ENCODE measurements at regions not wholly inside any gene's neighbourhood (a gene's known extent, or its start where the extent isn't known, plus 50 kb on each side); places are given as distances from the start of the nearest gene placed in this dataset.

GRCh38 chr4:81648576-81649275, 177.0 kb upstream of the RASGEF1B start:
- TF ChIP-seq, protein P1, sequence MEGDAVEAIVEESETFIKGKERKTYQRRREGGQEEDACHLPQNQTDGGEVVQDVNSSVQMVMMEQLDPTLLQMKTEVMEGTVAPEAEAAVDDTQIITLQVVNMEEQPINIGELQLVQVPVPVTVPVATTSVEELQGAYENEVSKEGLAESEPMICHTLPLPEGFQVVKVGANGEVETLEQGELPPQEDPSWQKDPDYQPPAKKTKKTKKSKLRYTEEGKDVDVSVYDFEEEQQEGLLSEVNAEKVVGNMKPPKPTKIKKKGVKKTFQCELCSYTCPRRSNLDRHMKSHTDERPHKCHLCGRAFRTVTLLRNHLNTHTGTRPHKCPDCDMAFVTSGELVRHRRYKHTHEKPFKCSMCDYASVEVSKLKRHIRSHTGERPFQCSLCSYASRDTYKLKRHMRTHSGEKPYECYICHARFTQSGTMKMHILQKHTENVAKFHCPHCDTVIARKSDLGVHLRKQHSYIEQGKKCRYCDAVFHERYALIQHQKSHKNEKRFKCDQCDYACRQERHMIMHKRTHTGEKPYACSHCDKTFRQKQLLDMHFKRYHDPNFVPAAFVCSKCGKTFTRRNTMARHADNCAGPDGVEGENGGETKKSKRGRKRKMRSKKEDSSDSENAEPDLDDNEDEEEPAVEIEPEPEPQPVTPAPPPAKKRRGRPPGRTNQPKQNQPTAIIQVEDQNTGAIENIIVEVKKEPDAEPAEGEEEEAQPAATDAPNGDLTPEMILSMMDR (IDR thresholded peaks at IDR 0.05; ENCODE audit: low read depth, low read length, missing control alignments), result no peak
- DNase-seq (ENCODE audit: extremely low read depth, low read depth), result no peak
- H3K4me3 ChIP-seq (replicated peaks; ENCODE audit: low read depth, low read length), result no peak overlapping the region

- no peak for DNase-seq (ENCODE audit: extremely low read depth, low read depth)
- no peak overlapping the region for H3K4me3 ChIP-seq (replicated peaks; ENCODE audit: low read depth, low read length)
- TF ChIP-seq, protein P1 (IDR thresholded peaks at IDR 0.05; ENCODE audit: low read depth, low read length, missing control alignments), result no peak
These were observed 175.7 kb upstream of the RASGEF1B start for GRCh38 chr4:81647388-81647787.

- no peak for DNase-seq (ENCODE audit: extremely low read depth, low read depth)
- no peak overlapping the region for H3K4me3 ChIP-seq (replicated peaks; ENCODE audit: low read depth, low read length)
- TF ChIP-seq, protein P1 (IDR thresholded peaks at IDR 0.05; ENCODE audit: low read depth, low read length, missing control alignments), result no peak
These were observed 170.8 kb upstream of the RASGEF1B start for GRCh38 chr4:81642543-81642942.

DNA sequence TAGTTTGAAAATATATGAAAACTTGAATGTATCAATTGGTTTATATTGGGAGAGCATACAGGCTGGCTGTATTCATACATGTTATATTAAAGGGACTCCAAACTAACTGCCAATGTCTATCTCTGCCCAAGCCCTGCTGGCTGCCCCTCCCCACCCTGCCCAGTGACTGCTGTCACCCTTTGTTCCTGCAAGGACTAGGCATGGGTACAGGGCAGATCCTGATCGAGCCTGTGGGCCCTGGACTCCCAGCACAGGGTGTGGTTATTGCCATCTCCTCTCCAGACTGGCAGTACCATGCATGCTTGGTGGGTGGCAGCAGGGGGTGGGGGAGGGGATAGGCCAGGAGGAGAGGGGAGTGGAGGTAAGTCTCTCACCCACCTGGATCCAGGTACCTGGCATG, 167.5 kb upstream of the RASGEF1B start:
- H3K4me3 ChIP-seq (replicated peaks; ENCODE audit: low read depth, low read length), result no peak overlapping the region
- TF ChIP-seq, protein P1 (IDR thresholded peaks at IDR 0.05; ENCODE audit: low read depth, low read length, missing control alignments), result no peak
- no peak for DNase-seq (ENCODE audit: extremely low read depth, low read depth)

DNA sequence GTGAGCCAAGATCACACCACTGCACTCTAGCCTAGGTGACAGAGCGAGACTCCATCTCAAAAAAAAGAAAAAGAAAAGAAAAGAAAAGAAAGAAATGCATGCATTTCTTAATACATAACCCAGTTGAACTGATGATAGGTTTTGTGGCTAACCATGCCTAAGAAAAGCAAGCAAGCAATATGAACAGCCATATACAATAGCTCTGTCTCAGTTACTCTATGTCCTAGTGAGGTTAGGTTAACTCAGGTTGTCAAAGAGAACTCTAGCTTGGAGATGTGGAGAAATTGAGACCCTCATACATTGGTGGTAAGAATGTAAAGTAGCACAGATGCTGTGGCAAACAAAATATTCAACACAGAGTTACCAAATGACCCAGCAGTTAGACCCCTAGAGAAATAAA, 167.0 kb upstream of the RASGEF1B start:
- DNase-seq (ENCODE audit: extremely low read depth, low read depth), result no peak
- TF ChIP-seq, protein P1 (IDR thresholded peaks at IDR 0.05; ENCODE audit: low read depth, low read length, missing control alignments), result no peak
- no peak overlapping the region for H3K4me3 ChIP-seq (replicated peaks; ENCODE audit: low read depth, low read length)

- DNase-seq (ENCODE audit: extremely low read depth, low read depth), result no peak
- H3K4me3 ChIP-seq (replicated peaks; ENCODE audit: low read depth, low read length), result no peak overlapping the region
- TF ChIP-seq, protein P1 (IDR thresholded peaks at IDR 0.05; ENCODE audit: low read depth, low read length, missing control alignments), result no peak
These were observed 164.0 kb upstream of the RASGEF1B start for GRCh38 chr4:81635739-81636138.
